Retinal pigment epithelial cell (primary cell): ENCODE measurements at regions not wholly inside any gene's neighbourhood (a gene's known extent, or its start where the extent isn't known, plus 50 kb on each side); places are given as distances from the start of the nearest gene placed in this dataset.

Experiments
- DNase-seq: peaks from one replicate; pipeline ENCODE4 v3.0.0-alpha.2; 2010; ENCODE audit warnings: low read depth
- H3K4me3 ChIP-seq: 2 replicates; pipeline ENCODE4 v1.5.1; 2011; ENCODE audit warnings: mild to moderate bottlenecking, low read length, control low read depth, moderate library complexity
- CTCF ChIP-seq: conservative IDR thresholded peaks from 2 replicates; pipeline ENCODE4 v1.5.1; 2011; ENCODE audit warnings: low read depth, low read length, control low read depth, inconsistent platforms

- no peak overlapping the region for H3K4me3 ChIP-seq
- no peak for DNase-seq
- TF ChIP-seq CTCF: no peak
These were observed 1434.7 kb upstream of the PCDH20 start for GRCh38 chr13:62850331-62850730.

- H3K4me3 ChIP-seq: no peak overlapping the region
- no peak for TF ChIP-seq CTCF
- DNase-seq: no peak
These were observed 1431.9 kb upstream of the PCDH20 start for GRCh38 chr13:62847520-62847919.

- no peak for DNase-seq
- no peak overlapping the region for H3K4me3 ChIP-seq
- TF ChIP-seq CTCF: no peak
These were observed 1430.7 kb upstream of the PCDH20 start for GRCh38 chr13:62846302-62846701.

- no peak for DNase-seq
- no peak for TF ChIP-seq CTCF
- no peak overlapping the region for H3K4me3 ChIP-seq
These were observed 1423.7 kb upstream of the PCDH20 start for GRCh38 chr13:62839338-62839737.

GRCh38 chr13:62838929-62839328 lies 1423.3 kb upstream of the PCDH20 start:
- no peak for TF ChIP-seq CTCF
- H3K4me3 ChIP-seq: no peak overlapping the region
- no peak for DNase-seq

GRCh38 chr13:62837895-62838294 lies 1422.2 kb upstream of the PCDH20 start:
- TF ChIP-seq CTCF: no peak
- H3K4me3 ChIP-seq: no peak overlapping the region
- DNase-seq: no peak

- no peak for DNase-seq
These were observed 1413.8 kb upstream of the PCDH20 start for GRCh38 chr13:62829486-62829885.

More at GRCh38 chr13:62829486-62829885, 1413.8 kb upstream of the PCDH20 start:
- TF ChIP-seq CTCF: no peak
- H3K4me3 ChIP-seq: no peak overlapping the region
